ENCODE measurements at regions not wholly inside any gene's neighbourhood (a gene's known extent, or its start where the extent isn't known, plus 50 kb on each side); places are given as distances from the start of the nearest gene placed in this dataset.

DNA sequence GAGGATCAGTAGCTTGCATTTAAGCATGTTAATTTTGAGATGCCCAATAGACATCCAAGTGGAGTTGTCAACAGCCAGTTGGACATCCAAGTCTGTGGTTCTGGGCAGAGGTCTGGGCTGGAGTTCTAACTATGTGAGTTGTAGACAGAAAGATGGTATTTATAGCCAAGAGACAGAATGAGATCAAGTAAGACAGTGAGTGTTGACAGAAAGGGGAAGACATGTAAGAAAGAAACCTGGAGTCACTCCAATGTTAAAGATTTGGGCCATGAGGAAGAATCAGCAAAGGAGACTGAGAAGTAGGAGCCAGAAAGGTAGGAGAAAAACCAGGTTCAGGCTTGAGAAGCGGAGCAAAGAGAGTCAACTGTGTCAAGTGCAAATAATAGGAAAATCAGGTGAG lies 95.5 kb upstream of the PUM3 start:
- TF ChIP-seq, protein P1, sequence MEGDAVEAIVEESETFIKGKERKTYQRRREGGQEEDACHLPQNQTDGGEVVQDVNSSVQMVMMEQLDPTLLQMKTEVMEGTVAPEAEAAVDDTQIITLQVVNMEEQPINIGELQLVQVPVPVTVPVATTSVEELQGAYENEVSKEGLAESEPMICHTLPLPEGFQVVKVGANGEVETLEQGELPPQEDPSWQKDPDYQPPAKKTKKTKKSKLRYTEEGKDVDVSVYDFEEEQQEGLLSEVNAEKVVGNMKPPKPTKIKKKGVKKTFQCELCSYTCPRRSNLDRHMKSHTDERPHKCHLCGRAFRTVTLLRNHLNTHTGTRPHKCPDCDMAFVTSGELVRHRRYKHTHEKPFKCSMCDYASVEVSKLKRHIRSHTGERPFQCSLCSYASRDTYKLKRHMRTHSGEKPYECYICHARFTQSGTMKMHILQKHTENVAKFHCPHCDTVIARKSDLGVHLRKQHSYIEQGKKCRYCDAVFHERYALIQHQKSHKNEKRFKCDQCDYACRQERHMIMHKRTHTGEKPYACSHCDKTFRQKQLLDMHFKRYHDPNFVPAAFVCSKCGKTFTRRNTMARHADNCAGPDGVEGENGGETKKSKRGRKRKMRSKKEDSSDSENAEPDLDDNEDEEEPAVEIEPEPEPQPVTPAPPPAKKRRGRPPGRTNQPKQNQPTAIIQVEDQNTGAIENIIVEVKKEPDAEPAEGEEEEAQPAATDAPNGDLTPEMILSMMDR (IDR thresholded peaks at IDR 0.05) = no peak
- no peak for TF ChIP-seq POLR2A (IDR thresholded peaks at IDR 0.05)

Data from heart left ventricle (tissue), 13 donors.